Hepatocyte (in vitro differentiated cells): ENCODE measurements at regions not wholly inside any gene's neighbourhood (a gene's known extent, or its start where the extent isn't known, plus 50 kb on each side); places are given as distances from the start of the nearest gene placed in this dataset.
"Not testable (repeated sequence)": the region's sequence is repeated elsewhere in the genome, so short reads cannot be mapped to it uniquely, and the experiment has no call there.

Experiments used
- DNase-seq: peaks from one replicate; pipeline ENCODE4 v3.0.0-alpha.2; 2016; ENCODE audit warnings: low spot score
- H2AFZ ChIP-seq: fragments of 200-600 bp; sonication (generic); 2 replicates; pipeline ENCODE4 v1.6.0; 2016; ENCODE audit warnings: antibody characterized with exemption, mild to moderate bottlenecking
- H3K27ac ChIP-seq: fragments of 200-600 bp; sonication (generic); 2 replicates; pipeline ENCODE4 v1.5.1; 2016; ENCODE audit warnings: mild to moderate bottlenecking
- H3K27me3 ChIP-seq: fragments of 200-600 bp; sonication (generic); 2 replicates; pipeline ENCODE4 v1.6.1; 2016
- H3K36me3 ChIP-seq: fragments of 200-600 bp; sonication (generic); replicated peaks from 2 replicates; pipeline ENCODE4 v1.5.1; 2016; ENCODE audit warnings: low read depth; ENCODE audit not compliant: insufficient read depth
- H3K4me1 ChIP-seq: fragments of 200-600 bp; sonication (generic); 2 replicates; pipeline ENCODE4 v1.5.1; 2016; ENCODE audit warnings: mild to moderate bottlenecking, moderate library complexity; ENCODE audit not compliant: insufficient read depth
- H3K4me2 ChIP-seq: fragments of 200-600 bp; sonication (generic); 2 replicates; pipeline ENCODE4 v1.6.0; 2016
- H3K4me3 ChIP-seq: fragments of 200-600 bp; sonication (generic); 2 replicates; pipeline ENCODE4 v1.5.1; 2016; ENCODE audit warnings: mild to moderate bottlenecking
- H3K79me2 ChIP-seq: fragments of 200-600 bp; sonication (generic); 2 replicates; pipeline ENCODE4 v1.6.0; 2017; ENCODE audit warnings: mild to moderate bottlenecking
- H3K9me2 ChIP-seq: fragments of 200-600 bp; sonication (generic); replicated peaks from 2 replicates; pipeline ENCODE4 v1.6.0; 2017; ENCODE audit warnings: mild to moderate bottlenecking; ENCODE audit not compliant: insufficient read depth
- H3K9me3 ChIP-seq: fragments of 200-600 bp; sonication (generic); 2 replicates; pipeline ENCODE4 v1.5.1; 2016; ENCODE audit warnings: low read depth, mild to moderate bottlenecking
- H4K20me1 ChIP-seq: fragments of 200-600 bp; sonication (generic); 2 replicates; pipeline ENCODE4 v1.6.0; 2016; ENCODE audit warnings: mild to moderate bottlenecking; ENCODE audit not compliant: insufficient read depth, poor library complexity, severe bottlenecking
- EZH2 ChIP-seq: fragments of 200-600 bp; sonication (generic); IDR thresholded peaks from 2 replicates; pipeline ENCODE4 v1.6.1; 2016; ENCODE audit warnings: antibody characterized with exemption, mild to moderate bottlenecking, borderline replicate concordance
- EZH2phosphoT487 ChIP-seq: fragments of 200-600 bp; sonication (generic); IDR thresholded peaks from one replicate; pipeline ENCODE4 v1.6.1; 2018; ENCODE audit warnings: antibody characterized with exemption, mild to moderate bottlenecking, low read depth, moderate library complexity; ENCODE audit not compliant: unreplicated experiment, severe bottlenecking
- whole genome bisulfite sequencing: methylation state at CpG from one replicate; pipeline ENCODE4 v1.1.6; 2016; ENCODE audit warnings: low lambda C conversion rate; ENCODE audit errors: missing lambda C conversion rate; 5-methylcytosine and 5-hydroxymethylcytosine counted together
- TF ChIP-seq, protein P1 (sequence below): fragments of 200-600 bp; sonication (generic); IDR thresholded peaks from 2 replicates; pipeline ENCODE4 v1.5.1; 2016; ENCODE audit warnings: antibody characterized with exemption, mild to moderate bottlenecking; ENCODE audit not compliant: poor library complexity

DNA sequence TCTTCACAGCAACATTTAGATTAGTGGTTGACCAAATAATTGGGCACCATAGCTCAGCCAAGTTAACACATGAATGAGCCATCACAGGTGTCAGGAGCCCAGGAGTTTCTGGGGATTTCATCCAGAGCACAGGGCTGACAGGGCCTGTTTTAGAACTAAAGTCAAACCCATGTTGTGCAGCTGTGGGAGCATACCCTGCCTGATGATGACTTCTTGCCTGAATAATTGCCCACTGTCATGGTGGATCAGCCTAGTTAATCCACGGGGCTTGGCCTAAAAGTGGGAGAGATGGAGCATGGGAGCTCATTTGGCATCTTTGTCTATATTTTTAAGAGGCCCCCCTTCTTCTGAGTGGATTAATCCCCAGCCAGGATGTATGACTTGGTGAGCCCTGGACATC, 105.6 kb upstream of the GDNF start:
- Histone ChIP-seq H3K27ac (no peak overlapping the region), H3K9me2 (no peaks in the 10 kb centered on the region)

DNA sequence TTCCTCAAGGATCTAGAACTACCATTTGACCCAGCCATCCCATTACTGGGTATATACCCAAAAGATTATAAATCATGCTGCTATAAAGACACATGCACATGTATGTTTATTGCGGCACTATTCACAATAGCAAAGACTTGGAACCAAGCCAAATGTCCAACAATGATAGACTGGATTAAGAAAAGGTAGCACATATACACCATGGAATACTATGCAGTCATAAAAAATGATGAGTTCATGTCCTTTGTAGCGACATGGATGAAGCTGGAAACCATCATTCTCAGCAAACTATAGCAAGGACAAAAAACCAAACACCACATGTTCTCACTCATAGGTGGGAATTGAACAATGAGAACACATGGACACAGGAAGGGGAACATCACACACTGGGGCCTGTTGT, 103.3 kb upstream of the GDNF start:
- H3K9me2 ChIP-seq, H3K36me3 ChIP-seq, H3K79me2 ChIP-seq, DNase-seq, H3K4me1 ChIP-seq, H3K4me3 ChIP-seq, H3K27me3 ChIP-seq, H3K9me3 ChIP-seq, H4K20me1 ChIP-seq, H3K4me2 ChIP-seq, H2AFZ ChIP-seq, H3K27ac ChIP-seq: not testable (repeated sequence)
- 89% methylated on average over 2 of the region's 2 CpGs for WGBS

More for the DNA sequence above, 105.6 kb upstream of the GDNF start:
- Histone ChIP-seq H3K36me3 (no peaks in the 10 kb centered on the region), H3K79me2 (no peaks in the 10 kb centered on the region), H3K27me3 (no peaks in the 10 kb centered on the region), H3K9me3 (no peaks in the 10 kb centered on the region), H4K20me1 (no peaks in the 10 kb centered on the region), H3K4me1 (no peaks in the 10 kb centered on the region), H3K4me2 (no peak overlapping the region), H2AFZ (no peak overlapping the region), H3K4me3 (no peak overlapping the region)
- TF ChIP-seq, protein P1, sequence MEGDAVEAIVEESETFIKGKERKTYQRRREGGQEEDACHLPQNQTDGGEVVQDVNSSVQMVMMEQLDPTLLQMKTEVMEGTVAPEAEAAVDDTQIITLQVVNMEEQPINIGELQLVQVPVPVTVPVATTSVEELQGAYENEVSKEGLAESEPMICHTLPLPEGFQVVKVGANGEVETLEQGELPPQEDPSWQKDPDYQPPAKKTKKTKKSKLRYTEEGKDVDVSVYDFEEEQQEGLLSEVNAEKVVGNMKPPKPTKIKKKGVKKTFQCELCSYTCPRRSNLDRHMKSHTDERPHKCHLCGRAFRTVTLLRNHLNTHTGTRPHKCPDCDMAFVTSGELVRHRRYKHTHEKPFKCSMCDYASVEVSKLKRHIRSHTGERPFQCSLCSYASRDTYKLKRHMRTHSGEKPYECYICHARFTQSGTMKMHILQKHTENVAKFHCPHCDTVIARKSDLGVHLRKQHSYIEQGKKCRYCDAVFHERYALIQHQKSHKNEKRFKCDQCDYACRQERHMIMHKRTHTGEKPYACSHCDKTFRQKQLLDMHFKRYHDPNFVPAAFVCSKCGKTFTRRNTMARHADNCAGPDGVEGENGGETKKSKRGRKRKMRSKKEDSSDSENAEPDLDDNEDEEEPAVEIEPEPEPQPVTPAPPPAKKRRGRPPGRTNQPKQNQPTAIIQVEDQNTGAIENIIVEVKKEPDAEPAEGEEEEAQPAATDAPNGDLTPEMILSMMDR: no peak
- no peak for TF ChIP-seq EZH2
- no peak for TF ChIP-seq EZH2phosphoT487
- no peak for DNase-seq
- 72% methylated on average over 1 of the region's 1 CpG for WGBS

DNA sequence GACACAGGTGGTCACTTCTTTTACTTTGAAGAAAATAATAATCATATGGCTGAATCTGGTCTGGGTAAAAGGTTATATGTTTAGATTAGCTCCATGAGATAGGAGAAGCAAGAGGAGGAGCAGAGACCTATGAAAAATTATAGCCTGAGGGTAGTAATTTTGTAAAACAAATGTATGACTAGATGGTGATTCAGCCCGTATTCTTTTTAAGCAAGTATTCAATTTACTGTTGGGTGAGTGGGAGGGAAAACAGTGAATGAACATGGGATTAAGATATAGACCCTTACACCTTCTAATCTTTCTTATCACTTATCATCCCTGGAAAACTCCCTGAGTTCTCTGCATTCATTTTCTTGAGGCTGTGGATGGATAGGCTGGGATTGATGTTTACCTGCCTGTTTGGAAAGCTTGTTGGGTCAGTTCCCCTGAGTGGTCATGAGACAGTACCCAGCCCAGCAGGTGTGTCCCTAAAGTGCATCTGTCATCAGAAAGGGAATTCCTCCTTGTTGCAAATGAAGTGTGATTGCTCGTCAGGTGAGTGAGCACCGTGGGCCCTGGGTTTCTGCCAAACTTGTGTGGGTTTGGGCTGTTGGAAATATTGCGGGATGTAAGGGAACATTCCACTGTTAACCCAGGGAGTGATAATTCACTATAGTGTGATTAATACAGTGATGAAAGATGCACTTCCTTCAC, 101.2 kb upstream of the GDNF start:
- Histone ChIP-seq H3K9me3 (no peaks in the 10 kb centered on the region), H3K36me3 (no peaks in the 10 kb centered on the region), H3K27me3 (no peaks in the 10 kb centered on the region), H3K4me3 (no peak overlapping the region), H3K79me2 (no peaks in the 10 kb centered on the region), H3K9me2 (no peaks in the 10 kb centered on the region), H3K4me2 (no peak overlapping the region), H2AFZ (no peak overlapping the region), H3K4me1 (no peaks in the 10 kb centered on the region), H3K27ac (no peak overlapping the region), H4K20me1 (no peaks in the 10 kb centered on the region)
- WGBS: 39% methylated on average over 4 of the region's 4 CpGs
- DNase-seq: no peak
- no peak for TF ChIP-seq EZH2
- TF ChIP-seq EZH2phosphoT487: no peak
- TF ChIP-seq, protein P1: no peak

DNA sequence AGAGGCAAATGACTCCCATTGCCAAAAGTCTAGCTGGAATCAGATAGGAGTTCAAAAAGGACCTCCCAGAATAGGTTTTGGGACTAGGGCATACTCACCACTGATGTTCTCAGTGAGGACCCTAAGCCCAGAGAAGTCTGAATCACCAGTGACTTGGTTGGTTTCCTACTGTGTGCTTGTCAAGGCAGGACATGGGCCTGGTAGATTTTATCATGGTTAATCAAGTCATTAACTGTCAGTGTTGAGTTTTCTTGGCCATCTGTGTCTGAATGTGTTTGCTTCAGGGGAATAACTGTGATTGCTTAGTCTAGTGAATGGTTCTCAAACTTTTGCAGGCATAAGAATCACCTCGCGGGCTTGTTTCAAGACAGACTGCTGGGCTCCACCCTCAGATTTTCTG, 99.0 kb upstream of the GDNF start:
- Histone ChIP-seq H3K4me1 (no peaks in the 10 kb centered on the region), H3K27ac (no peak overlapping the region), H2AFZ (no peak overlapping the region), H3K4me3 (no peak overlapping the region), H3K9me3 (no peaks in the 10 kb centered on the region), H3K36me3 (no peaks in the 10 kb centered on the region), H3K27me3 (no peaks in the 10 kb centered on the region), H3K79me2 (no peaks in the 10 kb centered on the region), H4K20me1 (no peaks in the 10 kb centered on the region), H3K4me2 (no peak overlapping the region), H3K9me2 (no peaks in the 10 kb centered on the region)
- WGBS: 79% methylated on average over 2 of the region's 2 CpGs
- TF ChIP-seq, protein P1: no peak
- TF ChIP-seq EZH2 (no peak), EZH2phosphoT487 (no peak)
- no peak for DNase-seq
